Calu3 (cell line): ENCODE measurements at regions not wholly inside any gene's neighbourhood (a gene's known extent, or its start where the extent isn't known, plus 50 kb on each side); places are given as distances from the start of the nearest gene placed in this dataset.

Source experiments
- BruUV-seq: library from RNA; stranded (reverse); fragments of 400-500 nt; replicated peaks from 2 replicates; lab custom pipeline; 2021; lab: Mats Ljungman, UMichigan
- CTCF ChIA-PET: fragments of 300-600 bp; sonication (Branson Sonifier 250); formaldehyde crosslinking; loops from one replicate; lab custom pipeline; 2022; ENCODE audit warnings: antibody characterized with exemption; lab: Charles Lee
- DNase-seq: peaks from one replicate; pipeline ENCODE4 v3.0.0; 2022
- H3K27ac Mint-ChIP-seq: one replicate; pipeline ENCODE4 v1.8.0; 2022; ENCODE audit warnings: mixed read lengths; ENCODE audit not compliant: unreplicated experiment
- H3K27me3 Mint-ChIP-seq: one replicate; pipeline ENCODE4 v1.8.0; 2022; ENCODE audit warnings: mixed read lengths; ENCODE audit not compliant: unreplicated experiment
- H3K36me3 Mint-ChIP-seq: one replicate; pipeline ENCODE4 v1.8.0; 2022; ENCODE audit warnings: mild to moderate bottlenecking, moderate library complexity, mixed read lengths; ENCODE audit not compliant: insufficient read depth, unreplicated experiment
- H3K4me1 Mint-ChIP-seq: one replicate; pipeline ENCODE4 v1.8.0; 2022; ENCODE audit warnings: mild to moderate bottlenecking, low read depth, mixed read lengths; ENCODE audit not compliant: unreplicated experiment
- H3K4me3 Mint-ChIP-seq: one replicate; pipeline ENCODE4 v1.8.0; 2022; ENCODE audit warnings: mild to moderate bottlenecking, low read depth, moderate library complexity, mixed read lengths; ENCODE audit not compliant: unreplicated experiment
- H3K9me3 Mint-ChIP-seq: one replicate; pipeline ENCODE4 v1.8.0; 2022; ENCODE audit warnings: low read depth, mixed read lengths; ENCODE audit not compliant: unreplicated experiment
- intact Hi-C: fragments of 100-400 bp; cut with micrococcal nuclease; formaldehyde crosslinking; loops from one replicate; pipeline ENCODE4 v1.10.0; 2022; ENCODE audit not compliant: unreplicated experiment
- TF ChIP-seq, protein P1 (sequence below): fragments of 200-600 bp; IDR thresholded peaks from one replicate; pipeline ENCODE4 v1.8.0; 2022; ENCODE audit warnings: antibody characterized with exemption; ENCODE audit not compliant: unreplicated experiment

DNA sequence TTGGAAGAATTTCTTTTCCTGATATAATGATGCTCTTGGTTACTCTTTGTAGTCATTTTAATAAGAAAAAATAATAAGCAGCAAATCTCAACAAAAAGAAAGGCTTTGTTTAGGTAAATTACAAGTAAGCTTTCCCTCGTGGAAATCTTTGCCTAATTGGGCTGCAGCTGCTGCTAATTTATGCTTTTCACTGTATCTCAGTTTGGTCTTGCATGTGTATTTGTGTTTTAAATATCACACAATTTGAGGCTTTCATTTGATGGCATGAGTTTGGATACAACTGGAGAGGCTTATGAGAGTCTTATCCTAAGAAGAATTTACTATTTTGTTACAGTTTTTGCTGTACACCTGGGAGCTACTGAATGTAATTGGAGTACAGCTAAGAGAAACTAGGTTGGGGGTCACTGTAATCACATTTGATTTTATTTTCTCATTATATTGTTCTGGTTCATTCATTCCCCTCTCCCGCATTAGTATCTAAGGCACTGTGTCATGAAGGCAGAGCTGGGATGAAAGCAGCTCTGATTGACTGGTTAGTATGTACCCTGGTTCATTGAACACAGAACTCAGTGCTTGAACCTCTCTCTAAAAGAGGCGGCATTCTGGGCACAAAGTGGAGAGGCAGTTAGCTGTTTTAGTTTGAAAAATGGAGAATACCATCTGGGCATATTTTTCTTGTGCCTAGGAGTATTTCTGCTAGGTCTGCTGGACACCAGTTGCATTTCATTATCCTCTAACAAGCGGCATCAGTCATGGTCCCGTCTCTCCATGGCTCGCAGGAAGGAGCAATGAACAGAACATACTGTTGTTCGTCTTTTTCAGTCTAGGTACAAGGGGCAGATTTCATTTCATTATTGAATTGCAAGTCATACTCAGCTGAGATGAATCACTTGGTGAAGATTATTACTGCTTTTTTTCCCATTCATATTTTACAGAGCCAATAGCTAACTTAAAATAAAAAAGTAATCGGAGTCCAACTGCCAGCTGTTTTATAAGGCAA is 118.0 kb upstream of the TMEM260 start:
- H3K36me3 Mint-ChIP-seq: no peaks in the 10 kb centered on the region
- intact Hi-C loops: no loop called here
- DNase-seq: no peak
- TF ChIP-seq, protein P1, sequence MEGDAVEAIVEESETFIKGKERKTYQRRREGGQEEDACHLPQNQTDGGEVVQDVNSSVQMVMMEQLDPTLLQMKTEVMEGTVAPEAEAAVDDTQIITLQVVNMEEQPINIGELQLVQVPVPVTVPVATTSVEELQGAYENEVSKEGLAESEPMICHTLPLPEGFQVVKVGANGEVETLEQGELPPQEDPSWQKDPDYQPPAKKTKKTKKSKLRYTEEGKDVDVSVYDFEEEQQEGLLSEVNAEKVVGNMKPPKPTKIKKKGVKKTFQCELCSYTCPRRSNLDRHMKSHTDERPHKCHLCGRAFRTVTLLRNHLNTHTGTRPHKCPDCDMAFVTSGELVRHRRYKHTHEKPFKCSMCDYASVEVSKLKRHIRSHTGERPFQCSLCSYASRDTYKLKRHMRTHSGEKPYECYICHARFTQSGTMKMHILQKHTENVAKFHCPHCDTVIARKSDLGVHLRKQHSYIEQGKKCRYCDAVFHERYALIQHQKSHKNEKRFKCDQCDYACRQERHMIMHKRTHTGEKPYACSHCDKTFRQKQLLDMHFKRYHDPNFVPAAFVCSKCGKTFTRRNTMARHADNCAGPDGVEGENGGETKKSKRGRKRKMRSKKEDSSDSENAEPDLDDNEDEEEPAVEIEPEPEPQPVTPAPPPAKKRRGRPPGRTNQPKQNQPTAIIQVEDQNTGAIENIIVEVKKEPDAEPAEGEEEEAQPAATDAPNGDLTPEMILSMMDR: no peak
- peaks cover 25% of the 10 kb centered on the region for H3K27me3 Mint-ChIP-seq
- peaks cover 2% of the 10 kb centered on the region for H3K9me3 Mint-ChIP-seq
- H3K4me1 Mint-ChIP-seq: no peaks in the 10 kb centered on the region
- BruUV-seq: no TSS peak
- H3K4me3 Mint-ChIP-seq: no peak overlapping the region
- no peak overlapping the region for H3K27ac Mint-ChIP-seq
- CTCF ChIA-PET: interaction anchor here (0.5 kb wide), 1 partner anchor 9 kb away, joined by 4 read pairs; no protein-coding TSS in a partner anchor

DNA sequence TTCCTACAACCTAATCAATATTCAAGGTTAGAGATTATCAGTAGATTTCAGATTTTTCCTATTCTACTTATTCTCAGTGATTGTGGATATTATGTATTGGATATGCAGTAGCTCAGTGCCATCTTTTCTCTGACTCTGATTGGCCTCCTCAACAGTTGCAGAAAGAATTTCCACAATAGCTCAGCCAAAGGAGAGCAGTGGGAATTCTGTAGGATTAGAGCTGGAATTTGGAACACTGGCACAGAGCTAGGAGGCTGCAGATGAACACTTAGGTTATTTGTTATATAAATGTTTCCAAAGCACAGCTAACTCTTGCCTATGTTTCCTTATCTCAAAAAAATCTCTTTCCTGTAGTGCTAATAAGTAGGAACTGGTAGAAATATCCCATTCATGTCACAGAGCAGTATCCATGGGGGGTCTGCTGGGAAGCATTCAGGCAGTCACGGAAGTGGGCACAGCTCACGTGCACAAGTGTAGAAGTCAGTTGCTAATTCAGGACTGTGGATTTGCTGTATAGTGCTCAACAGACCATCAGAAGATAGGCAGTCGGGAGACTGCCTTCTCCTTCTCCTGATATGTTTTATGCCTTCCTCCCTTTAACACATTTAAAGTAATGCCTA is 116.2 kb upstream of the TMEM260 start:
- intact Hi-C loops: no loop called here
- no peak overlapping the region for H3K27ac Mint-ChIP-seq
- no peaks in the 10 kb centered on the region for H3K4me1 Mint-ChIP-seq
- no TSS peak for BruUV-seq
- CTCF ChIA-PET: interaction anchor here (0.6 to 1.2 kb wide), 2 partner anchors 11 to 871 kb away, joined by 4 read pairs; no protein-coding TSS in a partner anchor
- no peaks in the 10 kb centered on the region for H3K36me3 Mint-ChIP-seq
- H3K27me3 Mint-ChIP-seq: peaks cover 25% of the 10 kb centered on the region
- no peaks in the 10 kb centered on the region for H3K9me3 Mint-ChIP-seq
- no peak overlapping the region for H3K4me3 Mint-ChIP-seq
- TF ChIP-seq, protein P1: no peak
- DNase-seq: no peak

DNA sequence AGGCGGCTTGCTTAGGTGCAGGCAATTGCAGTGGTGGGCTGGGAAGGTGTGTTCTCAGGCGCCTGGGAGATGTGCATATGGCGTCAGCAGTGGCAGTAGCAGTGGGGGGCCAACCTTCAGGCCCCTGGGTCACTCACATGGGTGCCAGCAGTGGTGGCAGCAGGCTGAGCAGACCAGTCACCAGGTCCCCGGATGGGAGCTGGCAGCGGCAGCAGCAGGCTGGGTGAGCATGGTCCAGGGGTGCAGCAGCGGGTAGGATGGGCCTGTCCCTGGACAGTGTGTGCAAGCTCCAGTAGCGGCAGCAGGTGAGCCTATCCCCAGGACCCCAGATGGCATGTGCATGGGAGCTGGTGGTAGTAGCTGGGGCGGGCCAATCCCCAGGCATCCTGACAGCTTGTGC is 108.5 kb upstream of the TMEM260 start:
- CTCF ChIA-PET: no interaction called here
- Mint-ChIP-seq H3K4me3 (no peak overlapping the region), H3K27ac (no peak overlapping the region), H3K36me3 (no peaks in the 10 kb centered on the region), H3K27me3 (peaks cover 49% of the 10 kb centered on the region), H3K4me1 (no peaks in the 10 kb centered on the region), H3K9me3 (no peaks in the 10 kb centered on the region)
- no TSS peak for BruUV-seq
- no peak for DNase-seq
- TF ChIP-seq, protein P1: no peak
- intact Hi-C loops: no loop called here

DNA sequence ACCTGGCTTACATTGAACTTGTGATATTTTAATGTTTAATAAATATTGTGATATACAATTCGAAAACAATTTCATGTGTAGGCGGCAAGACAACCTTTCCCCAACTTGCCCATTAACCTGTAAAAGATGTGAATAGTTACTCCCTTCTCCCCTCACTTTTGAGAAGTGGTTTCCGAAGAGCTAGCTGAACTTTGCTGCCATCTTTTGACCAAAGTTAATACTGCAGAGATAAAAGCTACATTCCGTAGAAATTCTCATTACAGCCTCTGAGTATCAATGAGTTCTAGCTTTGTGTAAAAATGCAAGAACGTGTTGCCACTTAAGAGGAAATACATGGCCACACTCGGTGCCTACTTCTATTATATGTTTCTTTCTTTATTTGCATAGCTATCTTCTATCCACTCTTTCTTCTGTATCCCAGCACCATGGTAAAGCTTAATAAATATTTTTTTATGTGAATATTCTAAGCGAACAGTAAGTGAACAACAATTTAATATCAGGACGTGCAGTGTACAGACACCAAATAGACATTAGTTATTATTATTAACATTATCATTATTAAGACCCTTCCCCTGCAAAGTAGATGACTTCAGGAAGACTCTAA is 105.1 kb upstream of the TMEM260 start:
- Mint-ChIP-seq H3K27me3 (peaks cover 26% of the 10 kb centered on the region), H3K36me3 (no peaks in the 10 kb centered on the region), H3K27ac (no peak overlapping the region), H3K9me3 (no peaks in the 10 kb centered on the region), H3K4me3 (no peak overlapping the region), H3K4me1 (no peaks in the 10 kb centered on the region)
- DNase-seq: peak; percentile 20
- TF ChIP-seq, protein P1: no peak
- CTCF ChIA-PET: interaction anchor here (0.5 to 1.3 kb wide), 7 partner anchors 11 to 1037 kb away, joined by 3 to 10 read pairs (median 4); no protein-coding TSS in a partner anchor
- intact Hi-C loops: loop anchor here (1.0 kb wide), 2 partner anchors 767 to 1036 kb away; no protein-coding TSS in a partner anchor
- BruUV-seq: no TSS peak
